Activated T-helper 17 cell treated with anti-CD3 and anti-CD28 coated beads, Interleukin-2, amount 50 U/mL, for 72 hours (primary cell): ENCODE measurements at regions not wholly inside any gene's neighbourhood (a gene's known extent, or its start where the extent isn't known, plus 50 kb on each side); places are given as distances from the start of the nearest gene placed in this dataset.
"Not testable (repeated sequence)": the region's sequence is repeated elsewhere in the genome, so short reads cannot be mapped to it uniquely, and the experiment has no call there.

Source experiments
- ATAC-seq: fragments of 150-1000 bp; cut with Tn5 transposase; replicated peaks from 2 replicates; pipeline ENCODE4 v1.10.0; 2021; ENCODE audit warnings: mild to moderate bottlenecking, moderate library complexity
- H3K27ac Mint-ChIP-seq: one replicate; pipeline ENCODE4 v1.8.0; 2022; ENCODE audit warnings: mixed read lengths
- H3K27me3 Mint-ChIP-seq: one replicate; pipeline ENCODE4 v1.8.0; 2022; ENCODE audit warnings: mixed read lengths
- H3K36me3 Mint-ChIP-seq: one replicate; pipeline ENCODE4 v1.8.0; 2022; ENCODE audit warnings: low read depth, mild to moderate bottlenecking, mixed read lengths
- H3K4me1 Mint-ChIP-seq: one replicate; pipeline ENCODE4 v1.8.0; 2022; ENCODE audit warnings: mixed read lengths
- H3K4me3 Mint-ChIP-seq: one replicate; pipeline ENCODE4 v1.8.0; 2022; ENCODE audit warnings: mild to moderate bottlenecking, mixed read lengths
- H3K9me3 Mint-ChIP-seq: one replicate; pipeline ENCODE4 v1.8.0; 2022; ENCODE audit warnings: mixed read lengths

DNA sequence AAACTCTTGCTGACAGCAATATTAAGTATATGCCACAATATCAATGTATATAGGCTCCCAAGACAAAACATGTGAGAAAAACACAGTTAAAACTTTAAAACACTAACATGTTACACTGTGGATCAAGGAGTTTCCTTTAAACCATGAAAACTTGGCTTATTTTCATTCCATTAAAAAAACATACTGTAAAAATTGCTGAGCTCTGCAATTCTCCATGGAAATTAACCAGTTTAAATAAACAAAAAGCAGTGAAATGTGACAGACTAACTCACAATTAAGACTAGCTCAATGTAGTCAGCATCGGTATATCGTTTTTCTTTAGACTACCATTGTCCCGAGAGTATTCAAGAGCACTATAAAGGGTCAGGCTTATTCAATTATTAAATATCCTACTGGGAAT is 930.5 kb upstream of the SLITRK1 start:
- Mint-ChIP-seq H3K27me3 (no peaks in the 10 kb centered on the region), H3K4me1 (no peaks in the 10 kb centered on the region), H3K4me3 (no peak overlapping the region), H3K9me3 (no peaks in the 10 kb centered on the region), H3K36me3 (no peaks in the 10 kb centered on the region), H3K27ac (no peak overlapping the region)
- no peak for ATAC-seq

GRCh38 chr13:84812078-84812477 is 929.8 kb upstream of the SLITRK1 start:
- no peaks in the 10 kb centered on the region for H3K36me3 Mint-ChIP-seq
- ATAC-seq = no peak
- H3K9me3 Mint-ChIP-seq = no peaks in the 10 kb centered on the region
- no peaks in the 10 kb centered on the region for H3K4me1 Mint-ChIP-seq
- no peaks in the 10 kb centered on the region for H3K27me3 Mint-ChIP-seq
- H3K4me3 Mint-ChIP-seq = no peak overlapping the region
- no peak overlapping the region for H3K27ac Mint-ChIP-seq

DNA sequence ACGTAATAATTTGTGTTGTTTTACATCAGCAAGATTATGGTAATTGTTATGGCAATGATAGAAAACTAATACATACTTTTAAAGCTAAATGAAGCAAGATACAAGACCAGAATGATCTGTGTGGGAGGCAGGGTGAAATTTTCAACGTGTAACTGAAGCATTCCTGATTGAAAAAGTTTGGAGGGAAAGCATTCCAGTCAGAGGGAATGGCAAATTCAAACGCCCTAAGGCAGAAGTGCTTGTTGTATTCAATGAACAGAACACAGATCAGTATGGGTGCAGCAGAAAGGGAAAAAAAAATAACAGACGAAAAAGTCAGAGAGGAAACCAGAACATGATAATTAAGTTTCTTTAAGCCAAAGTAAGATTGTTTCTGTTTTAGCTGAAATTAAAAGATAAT is 928.5 kb upstream of the SLITRK1 start:
- Mint-ChIP-seq H3K36me3 (no peaks in the 10 kb centered on the region), H3K27ac (no peak overlapping the region), H3K9me3 (no peaks in the 10 kb centered on the region), H3K27me3 (no peaks in the 10 kb centered on the region), H3K4me3 (no peak overlapping the region), H3K4me1 (no peaks in the 10 kb centered on the region)
- no peak for ATAC-seq

DNA sequence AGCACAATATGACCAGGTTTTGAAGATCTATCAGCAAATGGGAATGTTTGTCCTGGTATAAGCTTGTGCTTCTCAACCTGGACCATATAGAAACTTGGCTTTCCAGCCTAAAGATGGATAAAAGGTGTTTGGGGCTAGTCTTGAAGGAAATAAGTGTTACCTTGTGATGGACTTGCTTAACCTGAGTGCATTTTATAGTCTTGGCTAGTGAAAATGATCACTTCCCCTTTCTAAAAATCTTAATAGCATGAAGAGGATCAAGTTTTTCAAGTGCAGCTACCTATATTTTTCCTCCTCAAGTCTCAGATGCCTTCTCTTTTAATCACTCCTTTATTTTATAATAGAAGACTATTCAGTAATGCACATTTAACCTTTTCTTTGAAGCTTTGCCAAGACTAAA is 919.8 kb upstream of the SLITRK1 start:
- Mint-ChIP-seq H3K4me3 (no peak overlapping the region), H3K36me3 (no peaks in the 10 kb centered on the region), H3K4me1 (no peaks in the 10 kb centered on the region), H3K27me3 (no peaks in the 10 kb centered on the region), H3K9me3 (peaks cover 6% of the 10 kb centered on the region), H3K27ac (no peak overlapping the region)
- no peak for ATAC-seq

DNA sequence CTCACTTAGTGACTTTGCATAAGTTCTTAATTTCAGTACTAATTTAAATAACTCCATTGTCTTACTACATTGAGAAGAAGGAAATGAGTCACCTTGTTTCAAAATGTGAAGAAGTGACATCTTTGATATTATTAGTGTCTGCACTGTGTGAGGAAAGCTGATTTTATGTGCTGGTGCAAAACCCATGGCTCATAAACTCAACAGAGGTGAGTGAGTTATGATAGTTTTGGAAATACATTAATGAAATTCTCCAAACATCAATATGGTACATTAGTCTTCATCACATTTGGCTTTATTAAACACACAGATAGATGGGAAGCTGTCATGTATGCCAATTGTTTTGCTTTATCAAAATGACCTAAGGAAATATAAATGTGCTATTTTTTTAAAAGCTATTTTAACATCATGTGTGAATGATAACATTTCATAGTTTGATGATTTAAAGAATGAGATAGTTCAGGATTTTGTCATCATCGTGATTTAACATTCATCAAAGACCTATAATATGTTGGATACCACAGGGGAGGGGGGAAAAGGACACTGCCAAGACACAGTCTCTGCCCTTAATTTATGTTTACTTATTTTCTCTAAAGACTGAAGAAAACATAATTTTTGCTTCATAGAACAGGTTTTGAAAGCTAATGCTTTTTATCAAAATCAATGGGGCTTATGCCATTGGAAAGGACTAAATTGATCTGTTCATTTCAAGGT is 902.3 kb upstream of the SLITRK1 start:
- H3K36me3 Mint-ChIP-seq = no peaks in the 10 kb centered on the region
- no peak overlapping the region for H3K4me3 Mint-ChIP-seq
- H3K27ac Mint-ChIP-seq = no peak overlapping the region
- H3K9me3 Mint-ChIP-seq = peaks cover 3% of the 10 kb centered on the region
- H3K27me3 Mint-ChIP-seq = no peaks in the 10 kb centered on the region
- no peak for ATAC-seq
- no peaks in the 10 kb centered on the region for H3K4me1 Mint-ChIP-seq

DNA sequence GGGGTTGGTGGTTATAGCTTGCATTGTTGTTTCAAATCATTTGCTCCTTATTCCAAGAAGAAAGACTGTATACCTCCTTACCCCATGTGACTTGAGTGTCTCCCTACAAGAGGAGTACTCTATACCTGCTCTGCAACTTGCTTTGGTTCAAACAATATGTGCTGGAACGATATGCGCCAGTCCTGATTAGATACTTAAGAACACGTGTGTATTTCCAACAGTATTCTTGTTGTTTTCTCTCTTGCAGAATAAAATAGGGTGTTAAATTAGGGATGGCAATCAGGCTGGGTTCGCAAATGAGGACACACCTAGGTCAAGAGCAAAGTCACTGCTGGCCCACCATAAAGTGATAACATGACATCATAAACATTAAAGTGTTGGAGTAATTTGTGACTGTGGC is 895.0 kb upstream of the SLITRK1 start:
- Mint-ChIP-seq H3K4me3 (no peak overlapping the region), H3K27ac (no peak overlapping the region), H3K36me3 (no peaks in the 10 kb centered on the region), H3K9me3 (no peaks in the 10 kb centered on the region), H3K27me3 (no peaks in the 10 kb centered on the region), H3K4me1 (no peaks in the 10 kb centered on the region)
- ATAC-seq = no peak

- no peak overlapping the region for H3K27ac Mint-ChIP-seq
- H3K4me1 Mint-ChIP-seq = no peaks in the 10 kb centered on the region
- H3K4me3 Mint-ChIP-seq = no peak overlapping the region
- no peaks in the 10 kb centered on the region for H3K27me3 Mint-ChIP-seq
- no peak for ATAC-seq
- H3K9me3 Mint-ChIP-seq = no peaks in the 10 kb centered on the region
- H3K36me3 Mint-ChIP-seq = no peaks in the 10 kb centered on the region
These were observed 894.3 kb upstream of the SLITRK1 start for GRCh38 chr13:84776593-84776992.

GRCh38 chr13:84775920-84776319 is 893.6 kb upstream of the SLITRK1 start:
- not testable (repeated sequence) for H3K4me3 Mint-ChIP-seq, H3K36me3 Mint-ChIP-seq, H3K4me1 Mint-ChIP-seq, H3K27ac Mint-ChIP-seq, H3K27me3 Mint-ChIP-seq, ATAC-seq, H3K9me3 Mint-ChIP-seq

DNA sequence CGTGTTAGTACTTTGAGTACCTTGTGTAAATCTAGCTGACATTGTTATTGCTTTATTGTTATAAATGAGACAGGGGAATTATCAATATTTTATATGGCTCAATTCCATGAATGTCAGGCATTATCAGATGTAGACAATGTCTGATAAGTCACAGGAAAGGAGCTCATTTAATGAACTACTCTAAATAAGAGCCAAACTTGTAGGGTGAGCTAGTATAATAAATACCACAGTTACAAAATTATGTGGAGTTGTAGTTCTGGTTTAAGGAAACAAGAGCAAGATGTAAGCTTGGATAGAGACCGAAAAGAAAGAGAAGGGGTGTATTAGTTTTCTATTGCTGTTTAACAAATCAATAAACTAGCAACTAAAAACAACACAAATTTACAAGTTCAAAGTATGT is 891.8 kb upstream of the SLITRK1 start:
- Mint-ChIP-seq H3K4me3 (no peak overlapping the region), H3K4me1 (no peaks in the 10 kb centered on the region), H3K27ac (no peak overlapping the region), H3K27me3 (no peaks in the 10 kb centered on the region), H3K36me3 (no peaks in the 10 kb centered on the region), H3K9me3 (no peaks in the 10 kb centered on the region)
- no peak for ATAC-seq

DNA sequence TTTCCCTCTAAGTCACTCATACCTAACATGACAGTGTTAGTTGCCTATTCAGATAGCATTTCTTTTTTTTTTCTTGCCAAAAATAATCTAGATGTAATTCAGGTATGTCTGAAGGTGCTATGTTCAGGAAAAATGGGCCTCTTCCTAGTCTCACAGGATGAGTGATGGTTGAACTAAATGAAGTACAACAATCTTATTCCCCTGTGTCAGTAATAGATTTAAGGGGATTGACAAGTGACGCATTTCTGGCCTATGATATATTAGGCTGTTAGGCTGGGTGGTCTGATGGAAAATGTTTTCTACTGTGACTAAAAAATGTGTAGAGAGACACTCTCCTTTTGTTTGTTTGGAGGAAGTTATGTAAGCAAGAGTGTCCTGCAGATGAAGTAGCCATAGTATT is 878.7 kb upstream of the SLITRK1 start:
- Mint-ChIP-seq H3K9me3 (no peaks in the 10 kb centered on the region), H3K27me3 (no peaks in the 10 kb centered on the region), H3K4me3 (no peak overlapping the region), H3K27ac (no peak overlapping the region), H3K4me1 (no peaks in the 10 kb centered on the region), H3K36me3 (no peaks in the 10 kb centered on the region)
- ATAC-seq = no peak

- no peaks in the 10 kb centered on the region for H3K4me1 Mint-ChIP-seq
- no peaks in the 10 kb centered on the region for H3K27me3 Mint-ChIP-seq
- H3K9me3 Mint-ChIP-seq = no peaks in the 10 kb centered on the region
- no peak overlapping the region for H3K27ac Mint-ChIP-seq
- H3K36me3 Mint-ChIP-seq = no peaks in the 10 kb centered on the region
- ATAC-seq = no peak
- H3K4me3 Mint-ChIP-seq = no peak overlapping the region
These were observed 866.9 kb upstream of the SLITRK1 start for GRCh38 chr13:84749126-84749525.

- Mint-ChIP-seq H3K36me3 (no peaks in the 10 kb centered on the region), H3K27me3 (no peaks in the 10 kb centered on the region), H3K9me3 (no peaks in the 10 kb centered on the region), H3K4me1 (no peaks in the 10 kb centered on the region), H3K4me3 (no peak overlapping the region), H3K27ac (no peak overlapping the region)
- ATAC-seq = no peak
These were observed 862.8 kb upstream of the SLITRK1 start for GRCh38 chr13:84745051-84745551.

DNA sequence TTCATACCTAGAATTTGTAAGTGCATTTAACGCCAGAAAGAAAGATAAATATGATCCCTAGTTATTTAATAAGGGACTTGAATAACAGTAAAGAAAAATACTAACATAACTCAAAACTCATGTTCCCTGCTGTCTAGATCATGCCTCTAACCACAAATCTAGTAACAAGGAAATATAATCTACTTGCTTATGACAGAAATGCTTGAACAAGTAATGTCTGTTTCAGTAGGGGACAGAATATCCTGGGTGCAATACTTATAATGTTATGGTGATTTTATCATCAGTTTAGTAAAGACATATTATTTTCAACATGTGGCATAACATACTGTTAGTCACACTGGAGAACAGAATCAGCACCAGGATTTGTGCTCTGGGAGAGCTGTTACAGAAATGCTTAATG is 861.9 kb upstream of the SLITRK1 start:
- H3K4me3 Mint-ChIP-seq = no peak overlapping the region
- H3K36me3 Mint-ChIP-seq = no peaks in the 10 kb centered on the region
- H3K4me1 Mint-ChIP-seq = no peaks in the 10 kb centered on the region
- H3K9me3 Mint-ChIP-seq = no peaks in the 10 kb centered on the region
- H3K27ac Mint-ChIP-seq = no peak overlapping the region
- no peaks in the 10 kb centered on the region for H3K27me3 Mint-ChIP-seq
- ATAC-seq = no peak

DNA sequence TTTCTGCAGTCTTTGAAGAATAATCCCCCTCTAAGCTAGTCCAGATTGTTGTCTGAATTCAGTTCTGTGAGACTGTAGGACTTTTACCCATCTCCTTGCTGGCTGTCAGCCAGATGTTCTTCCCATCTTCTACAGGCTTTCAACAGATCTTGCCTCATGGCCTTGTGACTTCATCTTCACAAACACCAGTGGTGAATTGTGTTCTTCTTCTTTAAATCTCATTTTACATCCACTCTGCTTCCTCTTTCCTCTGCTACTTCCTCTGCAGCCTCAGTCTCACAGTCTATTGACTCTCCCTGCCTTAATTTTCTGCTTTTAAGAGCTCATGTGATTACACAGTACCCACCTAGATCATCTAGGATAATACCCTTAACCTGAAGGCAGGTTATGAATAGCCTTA is 859.0 kb upstream of the SLITRK1 start:
- H3K36me3 Mint-ChIP-seq = no peaks in the 10 kb centered on the region
- no peaks in the 10 kb centered on the region for H3K27me3 Mint-ChIP-seq
- H3K27ac Mint-ChIP-seq = no peak overlapping the region

GRCh38 chr13:84739021-84739420 is 856.7 kb upstream of the SLITRK1 start:
- Mint-ChIP-seq H3K4me3 (no peak overlapping the region), H3K36me3 (no peaks in the 10 kb centered on the region), H3K27ac (no peak overlapping the region), H3K4me1 (no peaks in the 10 kb centered on the region), H3K9me3 (no peaks in the 10 kb centered on the region), H3K27me3 (no peaks in the 10 kb centered on the region)
- no peak for ATAC-seq

More for the DNA sequence above, 859.0 kb upstream of the SLITRK1 start:
- no peaks in the 10 kb centered on the region for H3K9me3 Mint-ChIP-seq
- no peaks in the 10 kb centered on the region for H3K4me1 Mint-ChIP-seq
- ATAC-seq = no peak
- H3K4me3 Mint-ChIP-seq = no peak overlapping the region

DNA sequence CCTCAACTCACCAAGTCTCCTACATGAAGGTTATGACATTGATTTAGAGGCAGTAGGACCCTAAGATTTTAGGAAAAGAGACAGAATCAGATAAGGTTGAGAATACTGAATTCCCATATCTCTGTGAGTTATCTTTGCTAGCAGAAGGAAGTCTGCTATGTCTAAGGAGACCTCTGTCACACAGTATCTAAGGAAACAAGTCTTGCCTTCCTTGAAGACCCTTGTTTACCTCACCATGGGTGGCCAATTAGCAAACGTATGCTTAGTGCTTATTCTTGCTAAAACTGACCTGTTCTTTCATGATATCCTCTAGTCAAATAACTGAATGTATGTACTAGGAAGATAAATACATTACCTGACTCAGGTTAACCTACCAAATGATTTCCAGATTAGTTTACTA is 855.4 kb upstream of the SLITRK1 start:
- Mint-ChIP-seq H3K9me3 (no peaks in the 10 kb centered on the region), H3K27ac (no peak overlapping the region), H3K27me3 (no peaks in the 10 kb centered on the region), H3K36me3 (no peaks in the 10 kb centered on the region), H3K4me3 (no peak overlapping the region), H3K4me1 (no peaks in the 10 kb centered on the region)
- ATAC-seq = no peak
